GM13976 (cell line): ENCODE measurements at regions not wholly inside any gene's neighbourhood (a gene's known extent, or its start where the extent isn't known, plus 50 kb on each side); places are given as distances from the start of the nearest gene placed in this dataset.
"Not testable (repeated sequence)": the region's sequence is repeated elsewhere in the genome, so short reads cannot be mapped to it uniquely, and the experiment has no call there.

Experiments used
- DNase-seq: peaks from one replicate; pipeline ENCODE4 v3.0.0; 2012; ENCODE audit warnings: low spot score
- CTCF ChIP-seq: IDR thresholded peaks from 2 replicates; pipeline ENCODE4 v1.5.1; 2012; ENCODE audit warnings: borderline replicate concordance, mild to moderate bottlenecking; ENCODE audit not compliant: insufficient read depth; ENCODE audit errors: extremely low read depth, missing control alignments, control extremely low read depth
- in situ Hi-C: fragments of 300-500 bp; cut with MboI; formaldehyde crosslinking; loops from one replicate; pipeline ENCODE4 v1.12.0; 2022; ENCODE audit warnings: low sequenced_read_pairs, mixed read lengths, inconsistent platforms; ENCODE audit not compliant: unreplicated experiment

- no peak for DNase-seq
- in situ Hi-C loops: no loop called here
- TF ChIP-seq CTCF: no peak
Measured at GRCh38 chr16:66186251-66186785, 180.2 kb upstream of the CDH5 start.

GRCh38 chr16:66182592-66182991 is 183.9 kb upstream of the CDH5 start:
- TF ChIP-seq CTCF: no peak
- DNase-seq: no peak
- in situ Hi-C loops: no loop called here

- in situ Hi-C loops: no loop called here
- no peak for TF ChIP-seq CTCF
- DNase-seq: no peak
Measured at GRCh38 chr16:66176731-66177130, 189.8 kb upstream of the CDH5 start.

GRCh38 chr16:66176111-66176510 is 190.4 kb upstream of the CDH5 start:
- no peak for TF ChIP-seq CTCF
- no peak for DNase-seq
- in situ Hi-C loops: no loop called here

- DNase-seq: no peak
- in situ Hi-C loops: no loop called here
- TF ChIP-seq CTCF: no peak
Measured at GRCh38 chr16:66175636-66176035, 190.9 kb upstream of the CDH5 start.

GRCh38 chr16:66175058-66175457 is 191.4 kb upstream of the CDH5 start:
- no peak for TF ChIP-seq CTCF
- DNase-seq: no peak
- in situ Hi-C loops: no loop called here

GRCh38 chr16:66173796-66174195 is 192.7 kb upstream of the CDH5 start:
- DNase-seq, in situ Hi-C loops: not testable (repeated sequence)

- DNase-seq, in situ Hi-C loops: not testable (repeated sequence)
Measured at GRCh38 chr16:66173181-66173580, 193.3 kb upstream of the CDH5 start.
